SK-N-SH (cell line): ENCODE measurements at regions not wholly inside any gene's neighbourhood (a gene's known extent, or its start where the extent isn't known, plus 50 kb on each side); places are given as distances from the start of the nearest gene placed in this dataset.
A peak's percentile ranks its signal among the peaks of the same experiment; 100 is the strongest.

Experiments used
- CTCF ChIA-PET: fragments of 300-600, 350-600 bp; formaldehyde crosslinking; extraction: SDS; loops from one replicate; lab custom pipeline; 2021; lab: Yijun Ruan, JAX
- POLR2A ChIA-PET: fragments of 350-600 bp; sonication (Branson Sonifier 250); formaldehyde crosslinking; extraction: SDS; loops from one replicate; lab custom pipeline; 2020; ENCODE audit warnings: antibody characterized with exemption, inconsistent platforms; lab: Yijun Ruan, JAX
- DNase-seq: peaks from one replicate; pipeline ENCODE4 v3.0.0; 2012
- H2AFZ ChIP-seq: fragments of 200-600 bp; sonication (generic); 2 replicates; pipeline ENCODE4 v1.8.1; 2016; ENCODE audit warnings: antibody characterized with exemption, mild to moderate bottlenecking, low read depth
- H3F3A ChIP-seq: fragments of 200-600 bp; sonication (generic); replicated peaks from 2 replicates; pipeline ENCODE3; 2016; ENCODE audit warnings: antibody characterized with exemption, mild to moderate bottlenecking; ENCODE audit not compliant: insufficient read depth
- H3K27ac ChIP-seq, 2 experiments: fragments of 200-500 bp in 1 of 2; fragments of 200-600 bp in 1 of 2; sonication (Bioruptor generic) in 1 of 2; sonication (generic), shearing (Covaris generic) in 1 of 2; 2 replicates each; pipeline versions ENCODE4 v1.5.1 to v1.6.1; 2014 to 2016; ENCODE audit warnings: low read depth in 2 of 2, inconsistent platforms in 1 of 2, low read length in 1 of 2, mild to moderate bottlenecking in 1 of 2, mixed read lengths in 1 of 2
- H3K27me3 ChIP-seq: fragments of 200-600 bp; sonication (generic), shearing (Covaris generic); 2 replicates; pipeline ENCODE4 v1.6.1; 2016; ENCODE audit warnings: mixed run types; ENCODE audit not compliant: insufficient read depth
- H3K36me3 ChIP-seq, 2 experiments: fragments of 200-500 bp in 1 of 2; fragments of 200-600 bp in 1 of 2; sonication (Bioruptor generic) in 1 of 2; sonication (generic) in 1 of 2; replicated peaks in 1 of 2; 2 replicates each; pipeline versions ENCODE3 to v1.5.1; 2014 to 2016; ENCODE audit warnings: low read length in 1 of 2, mild to moderate bottlenecking in 1 of 2; ENCODE audit not compliant: insufficient read depth in 2 of 2, control insufficient read depth in 1 of 2
- H3K4me1 ChIP-seq, 2 experiments: fragments of 200-500 bp in 1 of 2; fragments of 200-600 bp in 1 of 2; sonication (Bioruptor generic) in 1 of 2; sonication (generic), shearing (Covaris generic) in 1 of 2; 2 replicates each; pipeline versions ENCODE4 v1.5.1 to v1.6.1; 2014 to 2016; ENCODE audit warnings: low read depth in 1 of 2, low read length in 1 of 2, mixed run types in 1 of 2; ENCODE audit not compliant: insufficient read depth in 2 of 2, control insufficient read depth in 1 of 2
- H3K4me2 ChIP-seq: fragments of 200-600 bp; sonication (generic), shearing (Covaris generic); 2 replicates; pipeline ENCODE4 v1.6.1; 2017; ENCODE audit warnings: mixed run types
- H3K4me3 ChIP-seq, 2 experiments: fragments of 200-500 bp in 1 of 2; fragments of 200-600 bp in 1 of 2; sonication (Bioruptor generic) in 1 of 2; sonication (generic), shearing (Covaris generic) in 1 of 2; 2 replicates each; pipeline versions ENCODE4 v1.5.1 to v1.8.1; 2014 to 2016; ENCODE audit warnings: low read depth in 2 of 2, inconsistent platforms in 1 of 2, low read length in 1 of 2, mild to moderate bottlenecking in 1 of 2, mixed read lengths in 1 of 2, moderate library complexity in 1 of 2
- H3K79me2 ChIP-seq: fragments of 200-600 bp; sonication (generic); 2 replicates; pipeline ENCODE4 v1.8.1; 2017; ENCODE audit warnings: mild to moderate bottlenecking; ENCODE audit not compliant: insufficient read depth
- H3K9ac ChIP-seq: fragments of 200-600 bp; sonication (generic); 2 replicates; pipeline ENCODE4 v1.6.1; 2017; ENCODE audit warnings: mixed run types
- H3K9me2 ChIP-seq: fragments of 200-600 bp; sonication (generic); 2 replicates; pipeline ENCODE4 v1.6.1; 2017; ENCODE audit warnings: mixed run types
- H3K9me3 ChIP-seq: fragments of 200-600 bp; sonication (generic); 2 replicates; pipeline ENCODE4 v1.6.1; 2017; ENCODE audit warnings: mixed run types, mild to moderate bottlenecking, moderate library complexity
- H4K20me1 ChIP-seq: fragments of 200-600 bp; sonication (generic); 2 replicates; pipeline ENCODE4 v1.6.1; 2017; ENCODE audit warnings: mild to moderate bottlenecking, mixed run types; ENCODE audit not compliant: insufficient read depth
- CHD2 ChIP-seq: fragments of 150-350 bp; IDR thresholded peaks from 2 replicates; pipeline ENCODE4 v1.6.1; 2018; ENCODE audit warnings: low read length; ENCODE audit not compliant: partially characterized antibody
- EZH2phosphoT487 ChIP-seq: fragments of 200-600 bp; sonication (generic); IDR thresholded peaks from 2 replicates; pipeline ENCODE4 v1.6.1; 2017; ENCODE audit warnings: low read depth, mixed run types, mild to moderate bottlenecking, antibody characterized with exemption, moderate library complexity, borderline replicate concordance
- FOXM1 ChIP-seq: IDR thresholded peaks from 2 replicates; pipeline ENCODE4 v1.4.0; 2012; ENCODE audit warnings: low read depth, mild to moderate bottlenecking
- GATA2 ChIP-seq: sonication (generic); formaldehyde crosslinking; IDR thresholded peaks from 2 replicates; pipeline ENCODE4 v1.5.0; 2020; ENCODE audit warnings: mild to moderate bottlenecking, missing genetic modification reagents
- MEF2A ChIP-seq: IDR thresholded peaks from 2 replicates; pipeline ENCODE4 v1.4.0; 2012; ENCODE audit warnings: low read depth, borderline replicate concordance
- MXI1 ChIP-seq: IDR thresholded peaks from 2 replicates; pipeline ENCODE4 v1.6.1; 2012; ENCODE audit warnings: mild to moderate bottlenecking, low read depth, low read length, improper control_type of control experiment
- NFIC ChIP-seq: IDR thresholded peaks from 2 replicates; pipeline ENCODE4 v1.4.0; 2012; ENCODE audit warnings: borderline replicate concordance
- POLR2AphosphoS5 ChIP-seq: IDR thresholded peaks from 2 replicates; pipeline ENCODE4 v1.6.1; 2012; ENCODE audit warnings: low read depth, low read length
- RAD21 ChIP-seq: IDR thresholded peaks from 2 replicates; pipeline ENCODE4 v1.6.1; 2012; ENCODE audit warnings: mild to moderate bottlenecking, low read length
- RCOR1 ChIP-seq: fragments of 150-350 bp; IDR thresholded peaks from 2 replicates; pipeline ENCODE4 v1.6.1; 2017; ENCODE audit warnings: antibody characterized with exemption, low read length
- RFX5 ChIP-seq: IDR thresholded peaks from 2 replicates; pipeline ENCODE4 v1.6.1; 2012; ENCODE audit warnings: mild to moderate bottlenecking, improper control_type of control experiment, low read length
- SIN3A ChIP-seq: IDR thresholded peaks from 2 replicates; pipeline ENCODE4 v1.6.1; 2012; ENCODE audit warnings: low read depth, mild to moderate bottlenecking, low read length, moderate library complexity, borderline replicate concordance
- SMC3 ChIP-seq: IDR thresholded peaks from 2 replicates; pipeline ENCODE4 v1.6.1; 2012; ENCODE audit warnings: low read depth, low read length, improper control_type of control experiment
- TAF1 ChIP-seq: IDR thresholded peaks from 2 replicates; pipeline ENCODE4 v1.6.1; 2012; ENCODE audit warnings: low read depth, mild to moderate bottlenecking, low read length, moderate library complexity, borderline replicate concordance
- TCF12 ChIP-seq: IDR thresholded peaks from 2 replicates; pipeline ENCODE4 v1.4.0; 2012
- TEAD4 ChIP-seq: IDR thresholded peaks from 2 replicates; pipeline ENCODE4 v1.4.0; 2012; ENCODE audit warnings: mild to moderate bottlenecking, borderline replicate concordance; ENCODE audit not compliant: insufficient read depth
- WGBS: methylation state at CpG from one replicate; pipeline ENCODE4 v1.1.6; 2017; ENCODE audit warnings: low lambda C conversion rate; 5-methylcytosine and 5-hydroxymethylcytosine counted together
- TF ChIP-seq, protein P1 (sequence below): fragments of 200-600 bp; sonication (generic); IDR thresholded peaks from 2 replicates; pipeline ENCODE4 v1.6.1; 2017; ENCODE audit warnings: antibody characterized with exemption, mild to moderate bottlenecking, moderate library complexity
- TF ChIP-seq, protein P2 (sequence below): IDR thresholded peaks from 2 replicates; pipeline ENCODE4 v1.4.0; 2012; ENCODE audit warnings: low read depth, borderline replicate concordance
- TF ChIP-seq, protein P3 (sequence below): IDR thresholded peaks from 2 replicates; pipeline ENCODE4 v1.4.0; 2012; ENCODE audit warnings: low read depth

DNA sequence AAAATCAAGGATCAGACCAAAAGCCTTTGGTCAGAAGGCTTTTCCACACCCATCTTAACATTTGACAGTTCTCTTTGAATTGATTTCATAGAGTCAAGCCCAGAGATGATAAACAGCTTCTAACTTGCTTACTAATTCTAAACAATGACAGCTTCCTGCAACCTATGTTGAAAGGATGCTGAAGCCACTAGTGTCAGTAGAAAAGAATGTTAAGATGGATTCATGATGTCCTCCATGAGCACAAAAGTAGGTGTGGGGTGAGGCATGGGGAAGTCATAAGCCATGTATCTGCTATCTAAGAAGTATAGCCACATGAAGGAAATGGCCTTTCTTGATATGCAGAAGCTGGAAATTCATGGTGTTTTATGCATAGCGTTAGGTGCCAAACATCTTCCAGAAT lies 269.3 kb downstream of the DHX15 start:
- 40% methylated on average over 1 of the region's 1 CpG for WGBS
- no peaks in the 10 kb centered on the region for H3K9me3 ChIP-seq
- DNase-seq = no peak
- TF ChIP-seq, protein P1, sequence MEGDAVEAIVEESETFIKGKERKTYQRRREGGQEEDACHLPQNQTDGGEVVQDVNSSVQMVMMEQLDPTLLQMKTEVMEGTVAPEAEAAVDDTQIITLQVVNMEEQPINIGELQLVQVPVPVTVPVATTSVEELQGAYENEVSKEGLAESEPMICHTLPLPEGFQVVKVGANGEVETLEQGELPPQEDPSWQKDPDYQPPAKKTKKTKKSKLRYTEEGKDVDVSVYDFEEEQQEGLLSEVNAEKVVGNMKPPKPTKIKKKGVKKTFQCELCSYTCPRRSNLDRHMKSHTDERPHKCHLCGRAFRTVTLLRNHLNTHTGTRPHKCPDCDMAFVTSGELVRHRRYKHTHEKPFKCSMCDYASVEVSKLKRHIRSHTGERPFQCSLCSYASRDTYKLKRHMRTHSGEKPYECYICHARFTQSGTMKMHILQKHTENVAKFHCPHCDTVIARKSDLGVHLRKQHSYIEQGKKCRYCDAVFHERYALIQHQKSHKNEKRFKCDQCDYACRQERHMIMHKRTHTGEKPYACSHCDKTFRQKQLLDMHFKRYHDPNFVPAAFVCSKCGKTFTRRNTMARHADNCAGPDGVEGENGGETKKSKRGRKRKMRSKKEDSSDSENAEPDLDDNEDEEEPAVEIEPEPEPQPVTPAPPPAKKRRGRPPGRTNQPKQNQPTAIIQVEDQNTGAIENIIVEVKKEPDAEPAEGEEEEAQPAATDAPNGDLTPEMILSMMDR = no peak
- TF ChIP-seq, protein P2, sequence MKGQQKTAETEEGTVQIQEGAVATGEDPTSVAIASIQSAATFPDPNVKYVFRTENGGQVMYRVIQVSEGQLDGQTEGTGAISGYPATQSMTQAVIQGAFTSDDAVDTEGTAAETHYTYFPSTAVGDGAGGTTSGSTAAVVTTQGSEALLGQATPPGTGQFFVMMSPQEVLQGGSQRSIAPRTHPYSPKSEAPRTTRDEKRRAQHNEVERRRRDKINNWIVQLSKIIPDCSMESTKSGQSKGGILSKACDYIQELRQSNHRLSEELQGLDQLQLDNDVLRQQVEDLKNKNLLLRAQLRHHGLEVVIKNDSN = no peak
- TF ChIP-seq TCF12 = no peak
- no peak for TF ChIP-seq MEF2A
- TF ChIP-seq GATA2 = no peak
- CTCF ChIA-PET = no interaction called here
- H3F3A ChIP-seq = no peaks in the 10 kb centered on the region
- H2AFZ ChIP-seq = no peak overlapping the region
- no peaks in the 10 kb centered on the region for H3K79me2 ChIP-seq
- H3K27ac ChIP-seq = no peak overlapping the region
- H3K9ac ChIP-seq = no peak overlapping the region
- no peak overlapping the region for H3K4me2 ChIP-seq
- H3K9me2 ChIP-seq = no peaks in the 10 kb centered on the region
- H3K36me3 ChIP-seq = no peaks in the 10 kb centered on the region
- H3K4me1 ChIP-seq = no peaks in the 10 kb centered on the region
- H3K27me3 ChIP-seq = no peaks in the 10 kb centered on the region; the same call in 1 of the 2 replicates
- no peaks in the 10 kb centered on the region for H4K20me1 ChIP-seq
- no peak overlapping the region for H3K4me3 ChIP-seq
- POLR2A ChIA-PET = no interaction called here

DNA sequence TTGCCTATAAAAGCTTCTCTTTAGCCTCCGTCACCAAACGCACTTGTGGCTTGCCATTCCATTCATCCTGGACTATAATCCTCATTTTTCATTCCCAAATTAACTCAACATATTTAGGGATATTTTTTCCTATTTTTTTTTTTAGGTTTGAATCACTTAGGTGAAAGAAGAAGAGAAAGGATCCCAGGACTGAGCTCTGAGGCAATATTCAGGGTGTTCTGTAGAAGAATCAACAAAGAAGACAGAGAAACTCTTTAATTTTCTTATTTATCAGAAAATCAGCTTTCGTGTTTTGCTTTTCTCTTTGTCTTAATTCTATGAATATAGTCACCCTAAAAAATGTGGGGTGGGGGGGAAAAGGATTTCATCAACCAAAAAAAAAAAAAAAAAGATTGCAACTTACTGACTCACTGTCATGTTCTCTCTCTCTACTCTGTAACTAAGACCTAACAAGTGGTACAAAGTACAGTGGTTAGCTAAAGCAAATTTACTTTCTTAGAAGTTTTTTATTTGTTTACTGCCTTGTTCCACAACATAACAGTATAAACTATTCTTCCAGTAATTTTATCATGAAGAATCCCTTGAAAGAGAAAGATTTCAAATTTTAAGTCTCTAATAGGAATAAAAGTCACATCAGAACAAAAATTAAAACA lies 272.0 kb downstream of the DHX15 start:
- Histone ChIP-seq H3K9me2 (no peaks in the 10 kb centered on the region), H3K9ac (no peak overlapping the region), H3K4me2 (no peak overlapping the region), H3F3A (no peaks in the 10 kb centered on the region), H3K36me3 (no peaks in the 10 kb centered on the region)
- POLR2A ChIA-PET = no interaction called here
- TF ChIP-seq RCOR1 (no peak), POLR2AphosphoS5 (no peak)
- TF ChIP-seq, protein P3, sequence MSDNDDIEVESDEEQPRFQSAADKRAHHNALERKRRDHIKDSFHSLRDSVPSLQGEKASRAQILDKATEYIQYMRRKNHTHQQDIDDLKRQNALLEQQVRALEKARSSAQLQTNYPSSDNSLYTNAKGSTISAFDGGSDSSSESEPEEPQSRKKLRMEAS = no peak
- TF ChIP-seq, all 33 proteins: peak for 0
- no peak for DNase-seq
- CTCF ChIA-PET = no interaction called here
- Histone ChIP-seq H3K4me3 (no peak overlapping the region), H3K9me3 (no peaks in the 10 kb centered on the region), H2AFZ (0 out of 2 replicates have a peak overlapping the region, but pooled peaks have one; percentile 5), H3K27me3 (no peaks in the 10 kb centered on the region), H3K4me1 (no peaks in the 10 kb centered on the region), H4K20me1 (no peaks in the 10 kb centered on the region), H3K79me2 (no peaks in the 10 kb centered on the region), H3K27ac (no peak overlapping the region)
- 13% methylated on average over 3 of the region's 3 CpGs for WGBS

DNA sequence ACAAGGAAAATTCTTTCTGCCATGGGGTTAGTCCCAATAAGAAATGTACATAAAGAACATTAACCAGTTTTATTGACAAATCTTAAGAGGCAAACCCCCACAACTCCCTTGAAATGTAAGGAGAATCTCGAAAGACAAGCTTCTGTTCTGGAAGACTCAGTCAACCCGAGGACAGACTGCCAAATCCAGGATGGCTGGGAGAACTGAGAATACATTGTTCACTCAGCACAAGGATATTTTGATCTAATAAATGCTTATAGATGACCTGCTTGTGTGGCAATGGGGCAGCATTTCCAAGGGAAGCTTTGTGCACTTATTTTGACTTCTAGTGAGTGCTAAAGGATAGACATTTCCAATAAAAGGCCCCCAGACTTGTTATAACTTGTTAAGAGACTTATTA lies 280.4 kb downstream of the DHX15 start:
- Histone ChIP-seq H3F3A (no peaks in the 10 kb centered on the region), H3K4me3 (no peak overlapping the region), H3K79me2 (no peaks in the 10 kb centered on the region), H3K9ac (no peak overlapping the region), H3K36me3 (no peaks in the 10 kb centered on the region), H4K20me1 (no peaks in the 10 kb centered on the region), H3K9me2 (no peaks in the 10 kb centered on the region), H2AFZ (no peak overlapping the region), H3K27ac (no peak overlapping the region), H3K27me3 (no peaks in the 10 kb centered on the region), H3K9me3 (no peaks in the 10 kb centered on the region), H3K4me2 (no peak overlapping the region), H3K4me1 (no peaks in the 10 kb centered on the region)
- ChIA-PET POLR2A (no interaction called here), CTCF (no interaction called here)
- WGBS = 0% methylated on average over 2 of the region's 2 CpGs
- DNase-seq = no peak
- TF ChIP-seq NFIC (no peak), RFX5 (no peak), TCF12 (no peak), SMC3 (no peak), EZH2phosphoT487 (no peak), SIN3A (no peak), TAF1 (no peak), MXI1 (no peak), TEAD4 (no peak), RAD21 (no peak), FOXM1 (no peak), CHD2 (no peak)
- TF ChIP-seq, protein P1 = no peak
